Calu3 (cell line): ENCODE measurements at regions not wholly inside any gene's neighbourhood (a gene's known extent, or its start where the extent isn't known, plus 50 kb on each side); places are given as distances from the start of the nearest gene placed in this dataset.

Source experiments
- BruUV-seq: library from RNA; stranded (reverse); fragments of 400-500 nt; replicated peaks from 2 replicates; lab custom pipeline; 2021; lab: Mats Ljungman, UMichigan
- CTCF ChIA-PET: fragments of 300-600 bp; sonication (Branson Sonifier 250); formaldehyde crosslinking; loops from one replicate; lab custom pipeline; 2022; ENCODE audit warnings: antibody characterized with exemption; lab: Charles Lee
- DNase-seq: peaks from one replicate; pipeline ENCODE4 v3.0.0; 2022
- H3K27ac Mint-ChIP-seq: one replicate; pipeline ENCODE4 v1.8.0; 2022; ENCODE audit warnings: mixed read lengths; ENCODE audit not compliant: unreplicated experiment
- H3K27me3 Mint-ChIP-seq: one replicate; pipeline ENCODE4 v1.8.0; 2022; ENCODE audit warnings: mixed read lengths; ENCODE audit not compliant: unreplicated experiment
- H3K36me3 Mint-ChIP-seq: one replicate; pipeline ENCODE4 v1.8.0; 2022; ENCODE audit warnings: mild to moderate bottlenecking, moderate library complexity, mixed read lengths; ENCODE audit not compliant: insufficient read depth, unreplicated experiment
- H3K4me1 Mint-ChIP-seq: one replicate; pipeline ENCODE4 v1.8.0; 2022; ENCODE audit warnings: mild to moderate bottlenecking, low read depth, mixed read lengths; ENCODE audit not compliant: unreplicated experiment
- H3K4me3 Mint-ChIP-seq: one replicate; pipeline ENCODE4 v1.8.0; 2022; ENCODE audit warnings: mild to moderate bottlenecking, low read depth, moderate library complexity, mixed read lengths; ENCODE audit not compliant: unreplicated experiment
- H3K9me3 Mint-ChIP-seq: one replicate; pipeline ENCODE4 v1.8.0; 2022; ENCODE audit warnings: low read depth, mixed read lengths; ENCODE audit not compliant: unreplicated experiment
- intact Hi-C: fragments of 100-400 bp; cut with micrococcal nuclease; formaldehyde crosslinking; loops from one replicate; pipeline ENCODE4 v1.10.0; 2022; ENCODE audit not compliant: unreplicated experiment
- TF ChIP-seq, protein P1 (sequence below): fragments of 200-600 bp; IDR thresholded peaks from one replicate; pipeline ENCODE4 v1.8.0; 2022; ENCODE audit warnings: antibody characterized with exemption; ENCODE audit not compliant: unreplicated experiment

DNA sequence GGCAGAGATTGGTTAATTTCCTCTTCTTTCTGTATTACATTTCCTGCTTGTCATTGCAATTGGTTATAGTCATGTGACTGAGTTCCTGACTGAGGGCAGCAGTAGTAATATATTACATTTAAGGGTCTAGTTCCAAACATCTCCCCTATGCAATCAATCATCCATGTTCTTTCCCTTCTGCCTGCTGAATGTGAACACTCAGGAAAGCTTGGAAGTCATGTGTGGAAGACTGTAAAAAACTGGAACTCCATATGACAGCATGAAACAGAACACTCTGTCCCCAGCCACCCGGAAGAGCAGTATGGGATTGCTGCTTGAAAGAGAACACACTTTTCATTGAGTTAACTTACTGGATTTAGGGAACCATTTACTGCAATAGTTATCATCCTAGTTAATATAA lies 459.7 kb upstream of the SEMA3A start:
- TF ChIP-seq, protein P1, sequence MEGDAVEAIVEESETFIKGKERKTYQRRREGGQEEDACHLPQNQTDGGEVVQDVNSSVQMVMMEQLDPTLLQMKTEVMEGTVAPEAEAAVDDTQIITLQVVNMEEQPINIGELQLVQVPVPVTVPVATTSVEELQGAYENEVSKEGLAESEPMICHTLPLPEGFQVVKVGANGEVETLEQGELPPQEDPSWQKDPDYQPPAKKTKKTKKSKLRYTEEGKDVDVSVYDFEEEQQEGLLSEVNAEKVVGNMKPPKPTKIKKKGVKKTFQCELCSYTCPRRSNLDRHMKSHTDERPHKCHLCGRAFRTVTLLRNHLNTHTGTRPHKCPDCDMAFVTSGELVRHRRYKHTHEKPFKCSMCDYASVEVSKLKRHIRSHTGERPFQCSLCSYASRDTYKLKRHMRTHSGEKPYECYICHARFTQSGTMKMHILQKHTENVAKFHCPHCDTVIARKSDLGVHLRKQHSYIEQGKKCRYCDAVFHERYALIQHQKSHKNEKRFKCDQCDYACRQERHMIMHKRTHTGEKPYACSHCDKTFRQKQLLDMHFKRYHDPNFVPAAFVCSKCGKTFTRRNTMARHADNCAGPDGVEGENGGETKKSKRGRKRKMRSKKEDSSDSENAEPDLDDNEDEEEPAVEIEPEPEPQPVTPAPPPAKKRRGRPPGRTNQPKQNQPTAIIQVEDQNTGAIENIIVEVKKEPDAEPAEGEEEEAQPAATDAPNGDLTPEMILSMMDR: no peak
- Mint-ChIP-seq H3K27ac (no peak overlapping the region), H3K27me3 (no peaks in the 10 kb centered on the region), H3K9me3 (no peaks in the 10 kb centered on the region), H3K4me3 (no peak overlapping the region), H3K36me3 (no peaks in the 10 kb centered on the region), H3K4me1 (no peaks in the 10 kb centered on the region)
- no TSS peak for BruUV-seq
- DNase-seq: no peak
- CTCF ChIA-PET: no interaction called here
- intact Hi-C loops: no loop called here

- TF ChIP-seq, protein P1: no peak
These were observed 457.3 kb upstream of the SEMA3A start for GRCh38 chr7:84651876-84652275.

DNA sequence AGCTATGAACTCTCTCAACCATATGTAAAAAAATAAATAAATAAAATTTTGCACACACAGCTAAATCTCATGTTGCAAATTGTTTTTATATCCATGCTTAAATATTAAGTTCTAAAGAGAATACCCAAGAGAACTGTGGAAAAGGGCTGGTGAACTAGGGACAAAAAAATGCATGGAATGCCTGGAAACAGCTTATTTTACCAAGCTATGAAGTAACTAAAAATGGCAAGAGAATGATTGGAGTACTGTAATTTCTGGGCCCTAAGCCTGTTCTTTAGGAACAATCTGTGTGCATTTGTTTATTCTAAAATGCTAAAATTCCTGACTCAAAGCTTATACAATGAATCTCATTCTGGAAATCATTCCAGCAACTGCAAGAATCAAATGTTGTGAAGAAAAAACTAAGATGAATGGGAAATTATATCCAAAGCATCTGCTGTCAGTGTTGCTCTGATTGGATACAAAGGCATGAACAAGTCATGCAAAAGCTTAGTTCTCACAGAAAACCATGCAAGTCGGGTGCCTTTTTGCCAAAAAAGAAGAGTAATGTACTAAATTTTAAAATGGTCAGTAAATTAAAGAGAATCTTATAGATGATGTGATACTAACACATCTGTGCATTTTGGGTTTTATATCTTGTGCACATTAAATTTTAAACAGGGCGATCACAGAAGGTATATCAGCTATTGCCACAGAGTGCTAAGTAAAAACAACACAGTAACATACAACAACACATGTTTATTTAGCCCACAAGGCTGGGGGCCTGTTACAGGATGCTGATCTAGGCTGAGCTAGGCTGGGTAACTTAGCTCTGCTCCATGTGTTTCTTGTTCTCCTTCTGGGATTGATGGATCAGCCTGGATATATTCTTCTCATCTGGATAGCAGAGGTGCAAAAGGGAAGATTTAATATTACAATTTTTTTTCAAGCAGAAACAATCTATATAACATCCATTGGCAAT lies 453.5 kb upstream of the SEMA3A start:
- Mint-ChIP-seq H3K27ac (no peak overlapping the region), H3K4me1 (no peaks in the 10 kb centered on the region), H3K27me3 (no peaks in the 10 kb centered on the region), H3K36me3 (no peaks in the 10 kb centered on the region), H3K4me3 (no peak overlapping the region), H3K9me3 (no peaks in the 10 kb centered on the region)
- intact Hi-C loops: no loop called here
- no peak for DNase-seq
- TF ChIP-seq, protein P1: no peak
- CTCF ChIA-PET: no interaction called here
- BruUV-seq: no TSS peak

More at GRCh38 chr7:84651876-84652275, 457.3 kb upstream of the SEMA3A start:
- Mint-ChIP-seq H3K4me1 (no peaks in the 10 kb centered on the region), H3K27ac (no peak overlapping the region), H3K4me3 (no peak overlapping the region), H3K36me3 (no peaks in the 10 kb centered on the region), H3K9me3 (no peaks in the 10 kb centered on the region), H3K27me3 (no peaks in the 10 kb centered on the region)
- intact Hi-C loops: no loop called here
- no TSS peak for BruUV-seq
- CTCF ChIA-PET: no interaction called here
- no peak for DNase-seq

DNA sequence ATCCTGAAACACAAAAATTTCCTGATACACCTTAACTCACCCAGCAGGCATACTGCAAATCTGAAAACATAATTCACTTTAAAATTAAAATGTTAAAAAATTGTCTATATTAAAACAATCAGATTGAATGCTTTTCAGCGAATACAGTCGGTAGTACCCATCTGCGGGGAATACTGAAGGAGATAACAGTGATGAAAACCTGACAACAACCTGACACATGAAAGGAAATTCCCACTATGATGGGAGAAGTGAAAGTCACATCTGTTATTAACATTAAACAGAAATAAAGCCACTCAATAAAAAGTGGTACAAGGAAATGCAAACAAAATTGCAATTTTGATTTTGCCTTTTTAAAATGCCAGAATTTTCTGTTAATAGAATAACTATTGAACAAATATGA lies 448.0 kb upstream of the SEMA3A start:
- no peak for DNase-seq
- Mint-ChIP-seq H3K4me1 (peaks cover 15% of the 10 kb centered on the region), H3K9me3 (no peaks in the 10 kb centered on the region), H3K36me3 (no peaks in the 10 kb centered on the region), H3K4me3 (no peak overlapping the region), H3K27ac (no peak overlapping the region), H3K27me3 (no peaks in the 10 kb centered on the region)
- CTCF ChIA-PET: no interaction called here
- TF ChIP-seq, protein P1: no peak
- intact Hi-C loops: no loop called here
- no TSS peak for BruUV-seq
